Activated effector memory CD4-positive, alpha-beta T cell treated with anti-CD3 and anti-CD28 coated beads, Interleukin-2, amount 50 U/mL, for 16 hours (primary cell): ENCODE measurements at regions not wholly inside any gene's neighbourhood (a gene's known extent, or its start where the extent isn't known, plus 50 kb on each side); places are given as distances from the start of the nearest gene placed in this dataset.
"Not testable (repeated sequence)": the region's sequence is repeated elsewhere in the genome, so short reads cannot be mapped to it uniquely, and the experiment has no call there.

Experiments used
- DNase-seq: peaks from one replicate; pipeline ENCODE4 v3.0.0-alpha.2; 2020

- DNase-seq, result no peak
Observed at GRCh38 chr5:68679041-68679440, 414.8 kb upstream of the SLC30A5 start.

GRCh38 chr5:68680366-68680765 is 413.4 kb upstream of the SLC30A5 start:
- DNase-seq, result no peak

- DNase-seq, result no peak
Observed at GRCh38 chr5:68681929-68682328, 411.9 kb upstream of the SLC30A5 start.

GRCh38 chr5:68682400-68683160 is 411.2 kb upstream of the SLC30A5 start:
- no peak for DNase-seq

- no peak for DNase-seq
Observed at GRCh38 chr5:68683632-68684036, 410.2 kb upstream of the SLC30A5 start.

GRCh38 chr5:68685863-68686262 is 408.0 kb upstream of the SLC30A5 start:
- no peak for DNase-seq

GRCh38 chr5:68688547-68688946 is 405.3 kb upstream of the SLC30A5 start:
- DNase-seq, result no peak

- DNase-seq, result no peak
Observed at GRCh38 chr5:68689010-68689409, 404.8 kb upstream of the SLC30A5 start.

GRCh38 chr5:68691874-68692273 is 401.9 kb upstream of the SLC30A5 start:
- DNase-seq, result not testable (repeated sequence)

GRCh38 chr5:68698025-68698940 is 395.5 kb upstream of the SLC30A5 start:
- DNase-seq, result no peak

- no peak for DNase-seq
Observed at GRCh38 chr5:68699966-68700365, 393.8 kb upstream of the SLC30A5 start.

- DNase-seq, result no peak
Observed at GRCh38 chr5:68707575-68707974, 386.2 kb upstream of the SLC30A5 start.

GRCh38 chr5:68708156-68708841 is 385.5 kb upstream of the SLC30A5 start:
- no peak for DNase-seq

GRCh38 chr5:68708842-68709170 is 385.0 kb upstream of the SLC30A5 start:
- DNase-seq, result no peak

- DNase-seq, result no peak
Observed at GRCh38 chr5:68709239-68709638, 384.6 kb upstream of the SLC30A5 start.

- DNase-seq, result no peak
Observed at GRCh38 chr5:68710514-68710913, 383.3 kb upstream of the SLC30A5 start.

GRCh38 chr5:68711293-68712200 is 382.3 kb upstream of the SLC30A5 start:
- no peak for DNase-seq

GRCh38 chr5:68714810-68715209 is 379.0 kb upstream of the SLC30A5 start:
- DNase-seq, result no peak

- no peak for DNase-seq
Observed at GRCh38 chr5:68720884-68721610, 372.8 kb upstream of the SLC30A5 start.

- no peak for DNase-seq
Observed at GRCh38 chr5:68722357-68722756, 371.5 kb upstream of the SLC30A5 start.

- DNase-seq, result no peak
Observed at GRCh38 chr5:68725905-68726683, 367.7 kb upstream of the SLC30A5 start.
